Psoas muscle (tissue), 7 donors: ENCODE measurements at regions not wholly inside any gene's neighbourhood (a gene's known extent, or its start where the extent isn't known, plus 50 kb on each side); places are given as distances from the start of the nearest gene placed in this dataset.

Source experiments
- ATAC-seq, 4 donors: fragments of 200-7000 bp; cut with Tn5 transposase; one replicate each; pipeline ENCODE4 v1.9.1; 2020; ENCODE audit warnings: moderate library complexity in 3 of 4, mild to moderate bottlenecking in 2 of 4
- DNase-seq, 2 donors: peaks; one replicate each; pipeline ENCODE4 v3.0.0-alpha.2; 2020
- H3K27ac ChIP-seq: fragments of 200-600 bp; one replicate; pipeline ENCODE4 v1.8.0; 2022
- H3K27me3 ChIP-seq, 3 donors: fragments of 200-600 bp in 1 of 3; one replicate each; pipeline versions ENCODE4 v1.6.1 to v1.8.0; 2013 to 2022; ENCODE audit warnings: low read length in 2 of 3, mild to moderate bottlenecking in 2 of 3, moderate library complexity in 1 of 3; ENCODE audit not compliant: insufficient read depth in 3 of 3
- H3K36me3 ChIP-seq, 2 donors: fragments of 200-600 bp in 1 of 2; one replicate each; pipeline versions ENCODE4 v1.6.1 to v1.8.0; 2013 to 2022; ENCODE audit warnings: low read depth in 1 of 2, mild to moderate bottlenecking in 1 of 2, moderate library complexity in 1 of 2; ENCODE audit not compliant: insufficient read depth in 1 of 2
- H3K4me1 ChIP-seq: fragments of 200-600 bp; one replicate; pipeline ENCODE4 v1.8.0; 2022
- H3K4me3 ChIP-seq: fragments of 200-600 bp; one replicate; pipeline ENCODE4 v1.8.0; 2022; ENCODE audit warnings: mild to moderate bottlenecking
- H3K9me3 ChIP-seq: fragments of 200-600 bp; one replicate; pipeline ENCODE4 v1.8.0; 2022
- WGBS, 3 donors: extraction: QIAGEN DNeasy Blood & Tissue Kit; methylation state at CpG; one replicate each; pipeline versions ENCODE4 v1.1.6 to v1.1.7; 2013; 5-methylcytosine and 5-hydroxymethylcytosine counted together
- intact Hi-C, 2 donors: fragments of 100-400 bp; cut with DNase I; formaldehyde crosslinking; loops; one replicate each; pipeline versions ENCODE4 v1.11.0 to v1.14.2; 2022
- TF ChIP-seq, protein P1 (sequence below): fragments of 200-600 bp; IDR thresholded peaks from one replicate; pipeline ENCODE4 v1.8.0; 2022; ENCODE audit warnings: antibody characterized with exemption
- donor health status: healthy with polysubstance abuse.
- donor health status: DM: no; HTN: no; CAD: no; lungs with moderate emphysema.
- donor health status: Bipolar disorder and iron deficiency.
- donor health status: healthy.
- donor health status: DM: yes; HTN: yes; CAD: no.
- donor health status: DM: no; HTN: no; CAD: no.
- donor health status: DM: yes; HTN: yes; CAD: no.

DNA sequence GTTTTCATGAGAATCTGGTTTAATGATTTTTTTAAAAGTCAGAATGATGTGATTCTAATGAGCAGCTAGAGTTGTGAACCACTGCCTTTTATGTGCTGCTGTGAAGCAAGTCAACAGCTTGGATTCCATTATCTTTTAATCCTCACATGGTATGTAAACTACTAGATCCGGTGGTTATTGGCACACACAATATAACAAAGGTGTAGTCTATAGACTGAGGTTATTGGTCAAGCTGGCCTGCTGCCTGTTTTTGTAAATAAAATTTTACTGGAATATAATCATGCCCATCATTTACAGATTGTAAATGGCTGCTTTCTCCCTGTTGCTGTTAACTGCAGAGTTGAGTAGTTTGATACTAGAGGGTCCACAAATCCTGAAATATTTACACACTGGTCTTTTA lies 103.1 kb downstream of the OTOL1 start:
- intact Hi-C loops = no loop called here

DNA sequence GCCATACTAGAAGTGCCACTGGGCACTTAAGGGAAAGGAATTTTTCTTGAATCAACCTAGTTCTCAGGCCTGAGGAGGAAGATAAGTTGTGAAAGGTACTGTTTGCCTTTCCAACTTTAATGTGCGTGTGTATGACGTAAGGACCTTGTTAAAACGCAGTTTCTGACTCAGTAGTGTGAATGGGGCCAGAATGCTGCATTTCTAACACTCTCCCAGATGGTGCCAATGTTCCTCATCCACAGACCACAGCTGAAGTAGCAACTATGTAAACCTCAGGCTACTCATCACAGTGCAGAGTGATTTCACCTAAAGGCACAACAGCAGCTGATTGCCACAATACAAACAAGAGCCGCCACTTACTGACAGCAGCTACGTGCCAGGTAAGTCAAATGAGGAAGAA lies 103.6 kb downstream of the OTOL1 start:
- no peak for DNase-seq
- ATAC-seq = no peak
- TF ChIP-seq, protein P1, sequence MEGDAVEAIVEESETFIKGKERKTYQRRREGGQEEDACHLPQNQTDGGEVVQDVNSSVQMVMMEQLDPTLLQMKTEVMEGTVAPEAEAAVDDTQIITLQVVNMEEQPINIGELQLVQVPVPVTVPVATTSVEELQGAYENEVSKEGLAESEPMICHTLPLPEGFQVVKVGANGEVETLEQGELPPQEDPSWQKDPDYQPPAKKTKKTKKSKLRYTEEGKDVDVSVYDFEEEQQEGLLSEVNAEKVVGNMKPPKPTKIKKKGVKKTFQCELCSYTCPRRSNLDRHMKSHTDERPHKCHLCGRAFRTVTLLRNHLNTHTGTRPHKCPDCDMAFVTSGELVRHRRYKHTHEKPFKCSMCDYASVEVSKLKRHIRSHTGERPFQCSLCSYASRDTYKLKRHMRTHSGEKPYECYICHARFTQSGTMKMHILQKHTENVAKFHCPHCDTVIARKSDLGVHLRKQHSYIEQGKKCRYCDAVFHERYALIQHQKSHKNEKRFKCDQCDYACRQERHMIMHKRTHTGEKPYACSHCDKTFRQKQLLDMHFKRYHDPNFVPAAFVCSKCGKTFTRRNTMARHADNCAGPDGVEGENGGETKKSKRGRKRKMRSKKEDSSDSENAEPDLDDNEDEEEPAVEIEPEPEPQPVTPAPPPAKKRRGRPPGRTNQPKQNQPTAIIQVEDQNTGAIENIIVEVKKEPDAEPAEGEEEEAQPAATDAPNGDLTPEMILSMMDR = no peak
- Histone ChIP-seq H3K36me3 (no peaks in the 10 kb centered on the region), H3K27me3 (peaks cover 0 to 3% (median 0%) of the 10 kb centered on the region in 3 donors), H3K27ac (no peak overlapping the region), H3K9me3 (no peaks in the 10 kb centered on the region), H3K4me3 (no peak overlapping the region), H3K4me1 (no peaks in the 10 kb centered on the region)
- intact Hi-C loops = no loop called here
- 68 to 75% (median 73%) methylated on average over 5 of the region's 5 CpGs for WGBS, 3 donors

More for the DNA sequence above, 103.1 kb downstream of the OTOL1 start:
- no peaks in the 10 kb centered on the region for H3K4me1 ChIP-seq
- H3K27me3 ChIP-seq = peaks cover 0 to 3% (median 0%) of the 10 kb centered on the region in 3 donors
- no peak for ATAC-seq
- H3K36me3 ChIP-seq = no peaks in the 10 kb centered on the region
- no peaks in the 10 kb centered on the region for H3K9me3 ChIP-seq
- 44 to 48% (median 47%) methylated on average over 1 of the region's 1 CpG for WGBS, 3 donors
- TF ChIP-seq, protein P1 = no peak
- DNase-seq = no peak
- H3K27ac ChIP-seq = no peak overlapping the region
- H3K4me3 ChIP-seq = no peak overlapping the region

DNA sequence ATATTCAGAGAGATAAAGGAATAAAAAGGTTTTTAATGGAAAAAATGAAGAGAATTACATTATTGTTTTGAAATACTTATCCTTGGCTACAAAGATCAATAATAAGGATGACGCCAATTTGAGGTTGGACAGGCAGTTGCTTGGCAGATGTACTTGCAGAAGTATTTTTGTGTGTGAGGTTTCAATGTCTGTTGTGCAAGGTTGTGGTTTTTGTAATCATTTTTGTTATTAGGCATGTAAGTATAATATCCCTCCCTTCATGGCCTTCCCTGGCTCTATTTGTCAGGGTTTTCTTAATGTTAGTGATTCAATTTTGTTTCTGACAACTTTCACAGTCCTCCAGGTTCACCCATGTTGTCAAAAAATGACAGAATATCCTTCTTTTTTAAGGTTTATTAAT lies 105.9 kb downstream of the OTOL1 start:
- H3K27ac ChIP-seq = no peak overlapping the region
- H3K4me1 ChIP-seq = no peaks in the 10 kb centered on the region
- peaks cover 0 to 3% (median 0%) of the 10 kb centered on the region in 3 donors for H3K27me3 ChIP-seq
- 69 to 90% (median 75%) methylated on average over 1 of the region's 1 CpG for WGBS, 3 donors
- ATAC-seq (no peak), DNase-seq (no peak)
- TF ChIP-seq, protein P1 = no peak
- no peaks in the 10 kb centered on the region for H3K36me3 ChIP-seq
- intact Hi-C loops = no loop called here
- H3K4me3 ChIP-seq = no peak overlapping the region
- no peaks in the 10 kb centered on the region for H3K9me3 ChIP-seq

DNA sequence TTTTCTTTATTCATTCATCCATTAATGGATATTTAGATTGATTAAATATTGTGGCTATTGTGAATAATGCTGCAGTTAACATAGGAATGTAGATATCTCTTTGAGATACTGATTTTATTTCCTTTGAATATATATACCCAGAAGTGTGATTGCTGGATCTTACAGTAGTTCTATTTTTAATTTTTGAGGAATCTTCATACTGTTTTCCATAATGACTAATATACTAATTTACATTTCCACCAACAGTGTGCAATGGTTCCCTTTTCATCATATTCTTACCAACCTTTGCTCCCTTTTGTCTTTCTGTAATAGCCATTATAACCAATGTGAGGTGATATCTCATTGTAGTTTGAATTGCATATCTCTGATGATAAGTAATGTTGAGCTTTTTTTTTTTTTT lies 106.3 kb downstream of the OTOL1 start:
- no peak overlapping the region for H3K27ac ChIP-seq
- no peak overlapping the region for H3K4me3 ChIP-seq
- intact Hi-C loops = no loop called here
- H3K27me3 ChIP-seq = peaks cover 0 to 3% (median 0%) of the 10 kb centered on the region in 3 donors
- no peaks in the 10 kb centered on the region for H3K36me3 ChIP-seq
- H3K4me1 ChIP-seq = no peaks in the 10 kb centered on the region
- H3K9me3 ChIP-seq = no peaks in the 10 kb centered on the region
- DNase-seq (no peak), ATAC-seq (no peak)
- TF ChIP-seq, protein P1 = no peak

DNA sequence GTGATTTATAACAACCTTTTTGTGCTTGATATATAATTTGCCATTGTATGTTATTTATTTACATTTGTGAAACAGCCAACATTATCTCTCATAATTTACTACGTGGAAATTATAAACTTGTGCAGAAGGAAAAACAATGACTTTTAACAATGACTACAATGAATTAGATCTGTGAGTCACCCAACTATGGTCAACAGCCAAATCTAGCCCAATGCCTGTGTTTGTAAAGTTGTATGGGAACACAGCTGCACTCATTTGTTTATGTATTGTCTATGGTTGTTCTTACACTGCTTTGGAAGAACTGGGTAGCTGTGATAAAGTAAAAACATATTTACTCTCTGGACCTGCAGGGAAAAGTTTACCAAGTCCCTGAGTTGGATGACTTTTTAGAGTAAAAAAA lies 110.4 kb downstream of the OTOL1 start:
- Histone ChIP-seq H3K36me3 (no peaks in the 10 kb centered on the region), H3K4me1 (no peaks in the 10 kb centered on the region), H3K27me3 (no peaks in the 10 kb centered on the region), H3K27ac (no peak overlapping the region), H3K9me3 (no peaks in the 10 kb centered on the region), H3K4me3 (no peak overlapping the region)
- ATAC-seq (no peak), DNase-seq (no peak)
- WGBS, 3 donors = 28 to 59% (median 52%) methylated on average over 1 of the region's 1 CpG
- TF ChIP-seq, protein P1 = no peak
- intact Hi-C loops = no loop called here
